Left ventricle myocardium inferior (tissue), 1 donor: ENCODE measurements at regions not wholly inside any gene's neighbourhood (a gene's known extent, or its start where the extent isn't known, plus 50 kb on each side); places are given as distances from the start of the nearest gene placed in this dataset.
A peak's percentile ranks its signal among the peaks of the same experiment; 100 is the strongest.

Source experiments
- DNase-seq: peaks from one replicate; pipeline ENCODE4 v3.0.0-alpha.2; 2020
- H3K27ac ChIP-seq: fragments of 200-600 bp; replicated peaks from 2 replicates; pipeline ENCODE4 v1.8.0; 2021
- H3K27me3 ChIP-seq: fragments of 200-600 bp; 2 replicates; pipeline ENCODE4 v1.8.0; 2021; ENCODE audit warnings: low read depth
- H3K36me3 ChIP-seq: fragments of 200-600 bp; 2 replicates; pipeline ENCODE4 v1.8.0; 2021
- H3K4me1 ChIP-seq: fragments of 200-600 bp; 2 replicates; pipeline ENCODE4 v1.8.0; 2021
- H3K4me3 ChIP-seq: fragments of 200-600 bp; 2 replicates; pipeline ENCODE4 v1.8.0; 2021; ENCODE audit warnings: mild to moderate bottlenecking, moderate library complexity
- H3K9me3 ChIP-seq: fragments of 200-600 bp; replicated peaks from 2 replicates; pipeline ENCODE4 v1.8.0; 2021
- intact Hi-C: fragments of 100-400 bp; cut with micrococcal nuclease; formaldehyde crosslinking; loops from one replicate; pipeline ENCODE4 v1.11.0; 2022
- TF ChIP-seq, protein P1 (sequence below): fragments of 200-600 bp; IDR thresholded peaks from 2 replicates; pipeline ENCODE4 v1.8.0; 2021; ENCODE audit warnings: antibody characterized with exemption, mild to moderate bottlenecking, borderline replicate concordance
- donor health status: DM: no; HTN: yes; CAD: no; lungs with severe emphysema.

- no peaks in the 10 kb centered on the region for H3K9me3 ChIP-seq
- TF ChIP-seq, protein P1, sequence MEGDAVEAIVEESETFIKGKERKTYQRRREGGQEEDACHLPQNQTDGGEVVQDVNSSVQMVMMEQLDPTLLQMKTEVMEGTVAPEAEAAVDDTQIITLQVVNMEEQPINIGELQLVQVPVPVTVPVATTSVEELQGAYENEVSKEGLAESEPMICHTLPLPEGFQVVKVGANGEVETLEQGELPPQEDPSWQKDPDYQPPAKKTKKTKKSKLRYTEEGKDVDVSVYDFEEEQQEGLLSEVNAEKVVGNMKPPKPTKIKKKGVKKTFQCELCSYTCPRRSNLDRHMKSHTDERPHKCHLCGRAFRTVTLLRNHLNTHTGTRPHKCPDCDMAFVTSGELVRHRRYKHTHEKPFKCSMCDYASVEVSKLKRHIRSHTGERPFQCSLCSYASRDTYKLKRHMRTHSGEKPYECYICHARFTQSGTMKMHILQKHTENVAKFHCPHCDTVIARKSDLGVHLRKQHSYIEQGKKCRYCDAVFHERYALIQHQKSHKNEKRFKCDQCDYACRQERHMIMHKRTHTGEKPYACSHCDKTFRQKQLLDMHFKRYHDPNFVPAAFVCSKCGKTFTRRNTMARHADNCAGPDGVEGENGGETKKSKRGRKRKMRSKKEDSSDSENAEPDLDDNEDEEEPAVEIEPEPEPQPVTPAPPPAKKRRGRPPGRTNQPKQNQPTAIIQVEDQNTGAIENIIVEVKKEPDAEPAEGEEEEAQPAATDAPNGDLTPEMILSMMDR = no peak
- DNase-seq = peak; percentile 34
- H3K36me3 ChIP-seq = no peaks in the 10 kb centered on the region
- H3K27ac ChIP-seq = peak overlapping the region; percentile 66
- no peaks in the 10 kb centered on the region for H3K27me3 ChIP-seq
- H3K4me3 ChIP-seq = no peak overlapping the region
- peaks cover 13% of the 10 kb centered on the region for H3K4me1 ChIP-seq
- intact Hi-C loops = no loop called here
Measured at GRCh38 chr1:166379447-166379846, 212.6 kb upstream of the FAM78B start.

DNA sequence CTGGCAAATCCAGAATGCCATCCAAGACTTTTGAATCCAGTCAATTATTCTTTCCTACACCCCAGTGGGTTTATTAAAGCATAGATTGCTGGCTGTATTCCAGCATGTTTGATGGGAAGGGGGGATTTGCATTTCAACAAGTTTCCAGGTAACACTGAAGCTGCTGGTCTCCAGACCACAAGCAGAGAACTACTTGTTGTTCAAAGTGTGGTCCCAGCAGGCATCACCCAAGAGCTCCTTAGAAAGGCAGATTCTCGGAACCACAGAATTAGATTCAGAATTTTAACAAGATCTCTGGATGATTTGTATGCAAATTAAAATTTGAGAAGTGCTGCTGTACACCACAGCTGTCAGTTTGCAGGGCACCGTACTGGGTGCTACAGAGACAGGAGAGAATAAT is 216.3 kb upstream of the FAM78B start:
- TF ChIP-seq, protein P1 = no peak
- Histone ChIP-seq H3K36me3 (no peaks in the 10 kb centered on the region), H3K9me3 (no peaks in the 10 kb centered on the region), H3K4me3 (no peak overlapping the region), H3K27ac (no peak overlapping the region), H3K27me3 (no peaks in the 10 kb centered on the region), H3K4me1 (peaks cover 24% of the 10 kb centered on the region)
- intact Hi-C loops = no loop called here
- no peak for DNase-seq

DNA sequence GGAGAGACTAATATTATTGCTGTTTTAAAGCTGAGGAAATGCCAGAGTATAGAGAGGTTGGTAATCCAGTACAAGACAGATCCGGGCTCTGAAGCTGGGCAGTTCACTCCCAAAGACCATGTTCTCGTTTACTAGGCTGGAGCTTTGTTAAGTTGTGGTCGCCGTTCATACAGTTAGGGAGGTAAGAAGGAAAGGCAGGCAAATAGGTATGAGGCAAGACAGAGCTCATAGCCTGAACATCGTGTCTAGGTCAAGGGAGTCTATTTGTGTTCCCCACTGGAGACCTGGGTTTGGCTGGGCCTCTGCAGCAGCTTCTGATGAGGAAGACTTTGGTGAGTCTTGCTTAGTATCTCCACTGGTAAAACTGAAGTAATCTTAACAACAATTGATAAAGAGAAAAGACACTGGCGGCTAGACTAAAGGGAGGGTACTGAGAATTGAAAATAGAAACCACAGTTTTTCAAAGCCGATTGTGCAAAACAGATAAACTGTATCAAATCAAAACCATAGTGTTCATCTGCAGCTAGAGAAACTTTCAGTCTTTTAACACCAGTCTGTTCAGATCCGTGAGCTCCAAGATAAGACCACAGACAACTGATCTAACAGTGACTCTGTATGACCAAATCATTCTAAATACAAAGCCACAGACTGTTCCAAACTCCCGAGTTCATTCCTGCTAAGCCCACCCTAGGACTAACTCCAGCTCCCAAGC is 217.0 kb upstream of the FAM78B start:
- no peak for DNase-seq
- no peaks in the 10 kb centered on the region for H3K36me3 ChIP-seq
- intact Hi-C loops = no loop called here
- H3K4me1 ChIP-seq = peaks cover 23% of the 10 kb centered on the region
- TF ChIP-seq, protein P1 = no peak
- H3K9me3 ChIP-seq = no peaks in the 10 kb centered on the region
- no peaks in the 10 kb centered on the region for H3K27me3 ChIP-seq
- H3K4me3 ChIP-seq = no peak overlapping the region
- H3K27ac ChIP-seq = no peak overlapping the region

- H3K4me3 ChIP-seq = no peak overlapping the region
- H3K9me3 ChIP-seq = no peaks in the 10 kb centered on the region
- intact Hi-C loops = no loop called here
- TF ChIP-seq, protein P1 = no peak
- peak overlapping the region; percentile 15 for H3K27ac ChIP-seq
- H3K27me3 ChIP-seq = no peaks in the 10 kb centered on the region
- DNase-seq = no peak
- peaks cover 14% of the 10 kb centered on the region for H3K4me1 ChIP-seq
- no peaks in the 10 kb centered on the region for H3K36me3 ChIP-seq
Measured at GRCh38 chr1:166384948-166385347, 218.1 kb upstream of the FAM78B start.

DNA sequence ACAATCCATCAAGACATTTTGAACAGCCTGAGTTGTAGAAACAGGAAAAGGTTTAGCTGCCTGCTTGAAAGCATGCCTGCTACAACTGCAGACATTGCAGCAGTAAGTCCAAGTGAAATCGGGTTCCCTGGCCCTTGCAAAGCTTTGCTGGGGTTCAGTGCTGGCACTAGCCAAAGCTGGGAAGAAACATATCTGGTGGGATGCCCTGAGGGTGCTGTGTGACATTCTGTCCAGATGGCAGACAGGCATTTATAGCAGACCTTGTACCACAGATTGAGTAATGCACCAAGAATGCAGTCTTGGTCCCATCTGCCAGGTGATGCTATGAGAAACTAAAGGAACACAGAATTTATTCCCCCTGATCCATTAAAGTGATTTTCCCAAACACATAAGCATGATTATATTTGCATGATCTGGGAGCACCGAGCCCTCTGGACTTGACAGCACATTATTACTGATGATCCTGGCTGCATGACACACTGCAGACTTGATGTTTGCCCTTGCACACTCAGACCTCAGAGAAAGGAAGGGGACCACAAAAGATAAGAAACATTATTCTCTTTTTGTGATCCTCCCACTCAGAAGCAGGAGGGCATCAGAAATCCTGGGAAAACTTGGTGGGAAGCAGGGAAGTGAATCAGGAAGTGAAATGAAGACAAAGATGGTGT is 223.7 kb upstream of the FAM78B start:
- Histone ChIP-seq H3K27ac (no peak overlapping the region), H3K9me3 (no peaks in the 10 kb centered on the region), H3K36me3 (no peaks in the 10 kb centered on the region), H3K27me3 (no peaks in the 10 kb centered on the region), H3K4me1 (peaks cover under 1% of the 10 kb centered on the region), H3K4me3 (no peak overlapping the region)
- TF ChIP-seq, protein P1 = no peak
- no peak for DNase-seq
- intact Hi-C loops = no loop called here
